Skeletal muscle tissue (tissue), 3 donors: ENCODE measurements at regions not wholly inside any gene's neighbourhood (a gene's known extent, or its start where the extent isn't known, plus 50 kb on each side); places are given as distances from the start of the nearest gene placed in this dataset.

Experiments used
- H3K27ac ChIP-seq: one replicate; pipeline ENCODE4 v1.7.0; 2013; ENCODE audit warnings: mild to moderate bottlenecking, low read depth, low read length, inconsistent platforms
- H3K27me3 ChIP-seq, 3 donors: one replicate each; pipeline ENCODE4 v1.7.0; 2013; ENCODE audit warnings: low read length in 3 of 3; ENCODE audit not compliant: control insufficient read depth in 3 of 3, insufficient read depth in 3 of 3
- H3K36me3 ChIP-seq, 3 donors: one replicate each; pipeline ENCODE4 v1.7.0; 2013; ENCODE audit warnings: low read length in 3 of 3; ENCODE audit not compliant: control insufficient read depth in 3 of 3, insufficient read depth in 3 of 3
- H3K4me1 ChIP-seq, 3 donors: one replicate each; pipeline ENCODE4 v1.7.0; 2013; ENCODE audit warnings: low read length in 3 of 3, mild to moderate bottlenecking in 3 of 3; ENCODE audit not compliant: control insufficient read depth in 3 of 3, insufficient read depth in 3 of 3
- H3K4me3 ChIP-seq, 3 donors: one replicate each; pipeline ENCODE4 v1.7.0; 2013; ENCODE audit warnings: low read length in 3 of 3
- H3K9ac ChIP-seq, 3 donors: one replicate each; pipeline ENCODE4 v1.7.0; 2013; ENCODE audit warnings: low read length in 3 of 3, mild to moderate bottlenecking in 3 of 3, moderate library complexity in 2 of 3, low read depth in 1 of 3
- H3K9me3 ChIP-seq, 3 donors: one replicate each; pipeline ENCODE4 v1.7.0; 2013; ENCODE audit warnings: low read length in 3 of 3; ENCODE audit not compliant: control insufficient read depth in 3 of 3
- donor health status: Osteomylitis.

GRCh38 chr12:98217257-98217656 lies 298.1 kb upstream of the TMPO start:
- H3K4me3 ChIP-seq: no peak overlapping the region
- no peak overlapping the region for H3K27ac ChIP-seq
- no peak overlapping the region for H3K9ac ChIP-seq
- H3K9me3 ChIP-seq: no peaks in the 10 kb centered on the region
- no peaks in the 10 kb centered on the region for H3K4me1 ChIP-seq
- H3K27me3 ChIP-seq: peaks cover 0 to 3% (median 0%) of the 10 kb centered on the region in 3 donors
- no peaks in the 10 kb centered on the region for H3K36me3 ChIP-seq

- no peak overlapping the region for H3K27ac ChIP-seq
- H3K9me3 ChIP-seq: no peaks in the 10 kb centered on the region
- H3K4me1 ChIP-seq: no peaks in the 10 kb centered on the region
- H3K36me3 ChIP-seq: no peaks in the 10 kb centered on the region
- H3K4me3 ChIP-seq: no peak overlapping the region
- peaks cover 0 to 3% (median 0%) of the 10 kb centered on the region in 3 donors for H3K27me3 ChIP-seq
- H3K9ac ChIP-seq: no peak overlapping the region
Measured at GRCh38 chr12:98220636-98221035, 294.8 kb upstream of the TMPO start.

- peaks cover 0 to 3% (median 0%) of the 10 kb centered on the region in 3 donors for H3K27me3 ChIP-seq
- no peaks in the 10 kb centered on the region for H3K36me3 ChIP-seq
- H3K27ac ChIP-seq: no peak overlapping the region
Measured at GRCh38 chr12:98221243-98221808, 294.1 kb upstream of the TMPO start.

GRCh38 chr12:98222135-98222534 lies 293.3 kb upstream of the TMPO start:
- H3K4me1 ChIP-seq: no peaks in the 10 kb centered on the region
- no peak overlapping the region for H3K9ac ChIP-seq
- no peak overlapping the region for H3K4me3 ChIP-seq
- no peaks in the 10 kb centered on the region for H3K27me3 ChIP-seq
- no peak overlapping the region for H3K27ac ChIP-seq
- no peaks in the 10 kb centered on the region for H3K36me3 ChIP-seq
- H3K9me3 ChIP-seq: no peaks in the 10 kb centered on the region

More at GRCh38 chr12:98221243-98221808, 294.1 kb upstream of the TMPO start:
- Histone ChIP-seq H3K9me3 (no peaks in the 10 kb centered on the region), H3K4me3 (no peak overlapping the region), H3K4me1 (no peaks in the 10 kb centered on the region), H3K9ac (no peak overlapping the region)

- H3K27ac ChIP-seq: no peak overlapping the region
- no peak overlapping the region for H3K4me3 ChIP-seq
- H3K9me3 ChIP-seq: no peaks in the 10 kb centered on the region
- H3K4me1 ChIP-seq: no peaks in the 10 kb centered on the region
- no peaks in the 10 kb centered on the region for H3K36me3 ChIP-seq
- no peak overlapping the region for H3K9ac ChIP-seq
- H3K27me3 ChIP-seq: no peaks in the 10 kb centered on the region
Measured at GRCh38 chr12:98224584-98225221, 290.7 kb upstream of the TMPO start.

GRCh38 chr12:98227162-98227561 lies 288.2 kb upstream of the TMPO start:
- Histone ChIP-seq H3K36me3 (no peaks in the 10 kb centered on the region), H3K27me3 (no peaks in the 10 kb centered on the region), H3K9ac (no peak overlapping the region), H3K27ac (no peak overlapping the region), H3K4me1 (no peaks in the 10 kb centered on the region), H3K4me3 (no peak overlapping the region), H3K9me3 (no peaks in the 10 kb centered on the region)

GRCh38 chr12:98228683-98229539 lies 286.5 kb upstream of the TMPO start:
- no peaks in the 10 kb centered on the region for H3K27me3 ChIP-seq
- no peaks in the 10 kb centered on the region for H3K36me3 ChIP-seq
- H3K4me1 ChIP-seq: no peaks in the 10 kb centered on the region
- H3K4me3 ChIP-seq: no peak overlapping the region
- H3K27ac ChIP-seq: no peak overlapping the region
- H3K9me3 ChIP-seq: no peaks in the 10 kb centered on the region
- no peak overlapping the region for H3K9ac ChIP-seq

- H3K27ac ChIP-seq: no peak overlapping the region
- H3K4me3 ChIP-seq: no peak overlapping the region
- no peaks in the 10 kb centered on the region for H3K9me3 ChIP-seq
- no peaks in the 10 kb centered on the region for H3K4me1 ChIP-seq
- no peak overlapping the region for H3K9ac ChIP-seq
- H3K36me3 ChIP-seq: no peaks in the 10 kb centered on the region
- no peaks in the 10 kb centered on the region for H3K27me3 ChIP-seq
Measured at GRCh38 chr12:98229540-98229924, 285.9 kb upstream of the TMPO start.

- H3K9me3 ChIP-seq: no peaks in the 10 kb centered on the region
- no peak overlapping the region for H3K4me3 ChIP-seq
Measured at GRCh38 chr12:98232753-98233390, 282.5 kb upstream of the TMPO start.

GRCh38 chr12:98235301-98235700 lies 280.1 kb upstream of the TMPO start:
- no peak overlapping the region for H3K27ac ChIP-seq
- no peaks in the 10 kb centered on the region for H3K4me1 ChIP-seq
- no peak overlapping the region for H3K9ac ChIP-seq
- H3K36me3 ChIP-seq: no peaks in the 10 kb centered on the region
- no peaks in the 10 kb centered on the region for H3K9me3 ChIP-seq
- H3K4me3 ChIP-seq: no peak overlapping the region
- no peaks in the 10 kb centered on the region for H3K27me3 ChIP-seq

More at GRCh38 chr12:98232753-98233390, 282.5 kb upstream of the TMPO start:
- Histone ChIP-seq H3K4me1 (no peaks in the 10 kb centered on the region), H3K27me3 (no peaks in the 10 kb centered on the region), H3K36me3 (no peaks in the 10 kb centered on the region), H3K9ac (no peak overlapping the region), H3K27ac (no peak overlapping the region)
